H9 (cell line): ENCODE measurements at regions not wholly inside any gene's neighbourhood (a gene's known extent, or its start where the extent isn't known, plus 50 kb on each side); places are given as distances from the start of the nearest gene placed in this dataset.

Experiments
- DNase-seq: peaks from one replicate; pipeline ENCODE4 v3.0.0-alpha.2; 2017
- H2AFZ ChIP-seq: one replicate; pipeline ENCODE4 v1.6.1; 2013; ENCODE audit warnings: mild to moderate bottlenecking, low read length, control low read depth, moderate library complexity
- H2AK5ac ChIP-seq: 2 replicates; pipeline ENCODE4 v1.6.1; 2013; ENCODE audit warnings: low read length, control low read depth, mixed read lengths; ENCODE audit not compliant: insufficient read length
- H2BK120ac ChIP-seq: one replicate; pipeline ENCODE4 v1.6.1; 2013; ENCODE audit warnings: low read depth, mild to moderate bottlenecking, low read length, control low read depth, inconsistent platforms; ENCODE audit not compliant: poor library complexity, severe bottlenecking
- H2BK12ac ChIP-seq: 2 replicates; pipeline ENCODE4 v1.6.1; 2013; ENCODE audit warnings: low read length, control low read depth, mixed read lengths, low read depth; ENCODE audit not compliant: insufficient read length
- H2BK15ac ChIP-seq: 2 replicates; pipeline ENCODE4 v1.6.1; 2013; ENCODE audit warnings: low read depth, low read length, control low read depth
- H2BK20ac ChIP-seq: one replicate; pipeline ENCODE4 v1.6.1; 2013; ENCODE audit warnings: low read depth, mild to moderate bottlenecking, low read length, control low read depth, inconsistent platforms; ENCODE audit not compliant: poor library complexity, severe bottlenecking
- H2BK5ac ChIP-seq: 2 replicates; pipeline ENCODE4 v1.6.1; 2013; ENCODE audit warnings: low read length, control low read depth, mixed read lengths; ENCODE audit not compliant: insufficient read length
- H3K14ac ChIP-seq: 2 replicates; pipeline ENCODE4 v1.6.1; 2013; ENCODE audit warnings: low read length, control low read depth; ENCODE audit not compliant: insufficient read depth
- H3K18ac ChIP-seq: 2 replicates; pipeline ENCODE4 v1.6.1; 2013; ENCODE audit warnings: low read depth, mild to moderate bottlenecking, mixed read lengths, low read length, control low read depth; ENCODE audit not compliant: insufficient read length
- H3K23ac ChIP-seq: 2 replicates; pipeline ENCODE4 v1.6.1; 2013; ENCODE audit warnings: low read length, control low read depth, mixed read lengths, low read depth; ENCODE audit not compliant: insufficient read length
- H3K23me2 ChIP-seq: 2 replicates; pipeline ENCODE4 v1.6.1; 2013; ENCODE audit warnings: low read depth, mild to moderate bottlenecking, mixed read lengths, low read length, control low read depth; ENCODE audit not compliant: insufficient read length, poor library complexity, severe bottlenecking
- H3K27ac ChIP-seq: 2 replicates; pipeline ENCODE4 v1.5.1; 2013; ENCODE audit warnings: low read length, control low read depth, mixed read lengths, low read depth; ENCODE audit not compliant: insufficient read length
- H3K27me3 ChIP-seq: 2 replicates; pipeline ENCODE4 v1.6.1; 2013; ENCODE audit warnings: low read length, control low read depth, inconsistent platforms; ENCODE audit not compliant: insufficient read depth
- H3K4ac ChIP-seq: 2 replicates; pipeline ENCODE4 v1.6.1; 2013; ENCODE audit warnings: low read depth, mild to moderate bottlenecking, control low read depth, inconsistent platforms, low read length, moderate library complexity
- H3K4me1 ChIP-seq: 2 replicates; pipeline ENCODE4 v1.6.1; 2013; ENCODE audit warnings: low read length, control low read depth, inconsistent platforms; ENCODE audit not compliant: insufficient read depth
- H3K4me2 ChIP-seq: 2 replicates; pipeline ENCODE4 v1.6.1; 2013; ENCODE audit warnings: low read length, control low read depth, mixed read lengths; ENCODE audit not compliant: insufficient read length, insufficient read depth
- H3K56ac ChIP-seq: 2 replicates; pipeline ENCODE4 v1.6.1; 2013; ENCODE audit warnings: low read depth, mild to moderate bottlenecking, mixed read lengths, low read length, control low read depth; ENCODE audit not compliant: insufficient read length
- H3K79me1 ChIP-seq: 2 replicates; pipeline ENCODE4 v1.6.1; 2013; ENCODE audit warnings: low read depth, mild to moderate bottlenecking, moderate library complexity, low read length, control low read depth, inconsistent platforms; ENCODE audit not compliant: insufficient read depth, poor library complexity, severe bottlenecking
- H3K79me2 ChIP-seq: 2 replicates; pipeline ENCODE4 v1.6.1; 2013; ENCODE audit warnings: low read length, control low read depth, inconsistent platforms; ENCODE audit not compliant: insufficient read depth
- H3K9ac ChIP-seq: 2 replicates; pipeline ENCODE4 v1.6.1; 2013; ENCODE audit warnings: low read length, control low read depth, mixed read lengths; ENCODE audit not compliant: insufficient read length; ENCODE audit errors: extremely low read depth
- H3K9me3 ChIP-seq: one replicate; pipeline ENCODE4 v1.6.1; 2013; ENCODE audit warnings: low read depth, low read length, inconsistent platforms; ENCODE audit not compliant: control insufficient read depth
- H3T11ph ChIP-seq: one replicate; pipeline ENCODE4 v1.6.1; 2013; ENCODE audit warnings: mild to moderate bottlenecking, low read length, control low read depth, inconsistent platforms
- H4K20me1 ChIP-seq: one replicate; pipeline ENCODE4 v1.6.1; 2013; ENCODE audit not compliant: control insufficient read depth, insufficient read length, insufficient read depth
- H4K5ac ChIP-seq: 2 replicates; pipeline ENCODE4 v1.6.1; 2013; ENCODE audit warnings: low read depth, mild to moderate bottlenecking, mixed read lengths, low read length, control low read depth; ENCODE audit not compliant: insufficient read length
- H4K8ac ChIP-seq: replicated peaks from 2 replicates; pipeline ENCODE4 v1.6.1; 2013; ENCODE audit warnings: low read length, control low read depth, mixed read lengths, low read depth; ENCODE audit not compliant: insufficient read length
- H4K91ac ChIP-seq: 2 replicates; pipeline ENCODE4 v1.6.1; 2013; ENCODE audit warnings: low read depth, mild to moderate bottlenecking, moderate library complexity, mixed read lengths, low read length, control low read depth; ENCODE audit not compliant: insufficient read length
- H3K27ac Mint-ChIP-seq, 3 experiments: 2 replicates in 2 of 3; 3 replicates in 1 of 3; pipeline ENCODE4 v1.8.0; 2020 to 2021; ENCODE audit warnings: mixed read lengths in 3 of 3, mild to moderate bottlenecking in 1 of 3, moderate library complexity in 1 of 3
- H3K27me3 Mint-ChIP-seq: 2 replicates; pipeline ENCODE4 v1.8.0; 2021; ENCODE audit warnings: low read depth, mild to moderate bottlenecking, moderate library complexity, mixed read lengths
- H3K36me3 Mint-ChIP-seq, 3 experiments: 2 replicates in 2 of 3; 3 replicates in 1 of 3; pipeline ENCODE4 v1.8.0; 2020 to 2021; ENCODE audit warnings: low read depth in 3 of 3, mixed read lengths in 3 of 3; ENCODE audit not compliant: insufficient read depth in 1 of 3
- H3K4me1 Mint-ChIP-seq, 2 experiments: 2 replicates each; pipeline ENCODE4 v1.8.0; 2020; ENCODE audit warnings: mixed read lengths in 2 of 2
- H3K4me3 Mint-ChIP-seq, 2 experiments: 2 replicates in 1 of 2; 3 replicates in 1 of 2; pipeline ENCODE4 v1.8.0; 2020 to 2021; ENCODE audit warnings: mild to moderate bottlenecking in 2 of 2, mixed read lengths in 2 of 2, moderate library complexity in 1 of 2
- H3K9me3 Mint-ChIP-seq, 2 experiments: 2 replicates in 1 of 2; 3 replicates in 1 of 2; pipeline ENCODE4 v1.8.0; 2020; ENCODE audit warnings: mild to moderate bottlenecking in 2 of 2, mixed read lengths in 2 of 2, moderate library complexity in 1 of 2
- CTCF ChIP-seq: fragments of 200-600 bp; sonication (generic); conservative IDR thresholded peaks from 3 replicates; pipeline ENCODE4 v1.8.0; 2021; ENCODE audit warnings: antibody characterized with exemption, mild to moderate bottlenecking

GRCh38 chr14:85963486-85963885, 433.5 kb downstream of the FLRT2 start:
- no peak overlapping the region for H2AFZ ChIP-seq
- no peak overlapping the region for H2BK5ac ChIP-seq
- no peak overlapping the region for H3K4ac ChIP-seq
- no peak overlapping the region for H2BK20ac ChIP-seq
- H3K14ac ChIP-seq: no peak overlapping the region
- peaks cover 2% of the 10 kb centered on the region; the same call in 1 of the 2 replicates for H3K4me1 ChIP-seq
- peaks cover 2 to 3% of the 10 kb centered on the region in 2 experiments; a peak in 1 of 4 replicates for H3K4me1 Mint-ChIP-seq
- H3K23me2 ChIP-seq: no peaks in the 10 kb centered on the region
- no peak overlapping the region for H4K91ac ChIP-seq
- H3K4me2 ChIP-seq: no peak overlapping the region
- H3K79me1 ChIP-seq: no peaks in the 10 kb centered on the region
- H4K20me1 ChIP-seq: no peaks in the 10 kb centered on the region
- no peak for DNase-seq
- H3K18ac ChIP-seq: no peak overlapping the region
- H3K4me3 Mint-ChIP-seq: no peak overlapping the region
- H3K9ac ChIP-seq: no peak overlapping the region
- H3K27me3 ChIP-seq: no peaks in the 10 kb centered on the region
- no peak overlapping the region for H2BK15ac ChIP-seq
- no peaks in the 10 kb centered on the region for H3K27me3 Mint-ChIP-seq
- no peak overlapping the region for H2BK12ac ChIP-seq
- no peak overlapping the region for H4K8ac ChIP-seq
- no peak for TF ChIP-seq CTCF
- H3K79me2 ChIP-seq: no peaks in the 10 kb centered on the region
- no peaks in the 10 kb centered on the region for H3K9me3 Mint-ChIP-seq
- no peak overlapping the region for H3T11ph ChIP-seq
- no peak overlapping the region for H3K27ac Mint-ChIP-seq
- no peak overlapping the region for H3K56ac ChIP-seq
- no peak overlapping the region for H4K5ac ChIP-seq
- H3K27ac ChIP-seq: no peak overlapping the region
- no peak overlapping the region for H2AK5ac ChIP-seq
- H3K23ac ChIP-seq: no peak overlapping the region
- H3K9me3 ChIP-seq: no peaks in the 10 kb centered on the region
- no peak overlapping the region for H2BK120ac ChIP-seq
- H3K36me3 Mint-ChIP-seq: no peaks in the 10 kb centered on the region
